ENCODE measurements at regions not wholly inside any gene's neighbourhood (a gene's known extent, or its start where the extent isn't known, plus 50 kb on each side); places are given as distances from the start of the nearest gene placed in this dataset.
"Not testable (repeated sequence)": the region's sequence is repeated elsewhere in the genome, so short reads cannot be mapped to it uniquely, and the experiment has no call there.

- DNase-seq = no peak
Measured at GRCh38 chr7:16369855-16370254, 51.5 kb downstream of the CRPPA start.

DNA sequence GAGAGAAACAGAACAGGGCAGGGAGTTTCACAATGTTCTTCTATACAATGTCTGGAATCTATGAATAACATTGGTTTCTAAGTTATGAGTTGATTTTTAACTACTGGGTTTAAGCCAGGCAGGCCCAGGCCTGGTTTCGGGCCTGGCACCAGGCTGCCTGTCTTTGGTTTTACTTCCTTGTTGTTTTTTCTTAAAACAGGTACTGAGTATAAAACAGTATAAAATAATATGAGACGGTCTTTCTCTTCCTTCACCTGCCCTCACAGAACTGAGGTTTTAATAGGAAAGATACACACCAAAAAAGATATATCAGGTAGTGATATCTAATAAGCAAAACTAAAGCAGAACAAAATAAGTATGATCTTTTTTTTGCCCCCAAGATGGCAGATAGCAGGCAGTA lies 52.0 kb downstream of the CRPPA start:
- DNase-seq = not testable (repeated sequence)

GRCh38 chr7:16368885-16369284 lies 52.5 kb downstream of the CRPPA start:
- no peak for DNase-seq

DNA sequence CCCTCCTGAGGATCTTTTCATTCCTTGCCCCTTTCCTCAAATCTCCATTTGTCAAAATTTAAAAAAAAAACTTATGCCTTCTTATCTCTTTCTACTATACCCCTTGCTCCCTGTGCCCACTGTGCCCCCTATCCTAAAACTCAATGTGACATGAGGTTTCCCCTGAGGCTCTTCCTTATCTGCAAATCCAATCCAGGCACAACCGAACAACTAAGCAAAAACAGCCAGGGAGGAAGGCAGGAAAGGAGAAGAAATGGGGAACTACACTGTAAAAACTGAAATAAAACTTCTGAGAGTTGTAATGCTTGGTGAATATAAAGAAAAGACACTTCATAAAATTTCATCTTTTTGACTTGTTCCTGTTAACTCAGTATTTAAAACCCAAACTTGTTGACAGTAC lies 54.2 kb downstream of the CRPPA start:
- DNase-seq = no peak

DNA sequence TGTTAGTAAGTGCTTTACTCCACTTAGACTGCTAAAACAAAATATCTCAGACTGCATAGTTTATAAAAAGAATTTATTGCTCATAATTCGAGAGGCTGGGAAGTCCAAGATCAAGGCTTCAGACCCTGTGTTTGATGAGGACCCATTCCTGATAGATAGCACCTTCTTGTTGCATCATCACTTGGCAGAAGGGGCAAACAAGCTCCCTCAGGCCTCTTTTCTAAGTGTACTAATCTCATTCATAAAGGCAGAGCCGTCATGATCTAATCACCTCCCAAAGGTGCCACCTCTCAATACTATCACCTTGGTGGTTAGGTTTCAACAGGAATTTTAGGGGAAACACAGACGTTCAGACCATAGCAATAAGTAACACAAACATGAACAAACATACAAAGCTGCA lies 55.4 kb downstream of the CRPPA start:
- no peak for DNase-seq

- no peak for DNase-seq
Measured at GRCh38 chr7:16365177-16365576, 56.2 kb downstream of the CRPPA start.

DNA sequence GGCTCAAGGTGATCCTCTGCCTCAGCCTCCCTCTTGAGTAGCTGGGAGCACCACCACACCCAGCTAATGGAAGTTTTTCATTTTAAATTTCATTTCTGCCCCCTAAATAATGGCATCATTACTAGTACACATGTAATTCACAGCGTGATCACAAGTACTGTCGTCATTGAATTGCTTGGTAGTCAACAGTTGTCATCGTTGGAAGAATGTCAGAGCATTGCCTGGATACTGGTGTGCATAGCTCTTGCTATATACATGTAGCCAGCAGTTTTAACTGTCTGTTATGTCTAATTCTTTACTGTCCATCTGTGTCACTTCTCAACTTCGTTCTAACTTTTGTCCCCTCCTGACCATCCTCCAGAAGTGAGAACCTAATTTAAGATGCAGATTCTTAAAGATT lies 62.1 kb downstream of the CRPPA start:
- no peak for DNase-seq

- no peak for DNase-seq
Measured at GRCh38 chr7:16357921-16358320, 63.4 kb downstream of the CRPPA start.

- DNase-seq = no peak
Measured at GRCh38 chr7:16357474-16357873, 63.9 kb downstream of the CRPPA start.

GRCh38 chr7:16356301-16356958 lies 64.9 kb downstream of the CRPPA start:
- DNase-seq = no peak

DNA sequence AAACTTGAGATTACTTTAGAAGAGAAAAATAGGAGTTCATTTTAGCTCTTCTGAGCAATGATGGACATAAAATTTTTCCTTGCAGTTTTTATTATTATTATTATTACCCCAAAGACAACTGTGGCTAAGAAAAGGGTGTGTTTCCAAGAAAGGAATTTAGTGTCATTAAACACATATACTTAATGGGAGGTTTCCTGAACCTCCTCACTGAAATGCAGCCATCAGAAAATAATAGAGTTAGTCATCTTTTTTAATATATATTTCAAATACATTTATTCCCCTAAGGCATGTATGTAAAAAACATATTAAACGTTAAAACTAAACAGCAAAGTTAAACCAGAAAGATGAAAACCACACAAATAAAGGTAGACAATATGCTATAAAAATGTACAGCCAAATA lies 66.8 kb downstream of the CRPPA start:
- DNase-seq = no peak

- no peak for DNase-seq
Measured at GRCh38 chr7:16353226-16353625, 68.1 kb downstream of the CRPPA start.

- no peak for DNase-seq
Measured at GRCh38 chr7:16350634-16351033, 70.7 kb downstream of the CRPPA start.

GRCh38 chr7:16348251-16348650 lies 73.1 kb downstream of the CRPPA start:
- no peak for DNase-seq

- no peak for DNase-seq
Measured at GRCh38 chr7:16347827-16348192, 73.5 kb downstream of the CRPPA start.

DNA sequence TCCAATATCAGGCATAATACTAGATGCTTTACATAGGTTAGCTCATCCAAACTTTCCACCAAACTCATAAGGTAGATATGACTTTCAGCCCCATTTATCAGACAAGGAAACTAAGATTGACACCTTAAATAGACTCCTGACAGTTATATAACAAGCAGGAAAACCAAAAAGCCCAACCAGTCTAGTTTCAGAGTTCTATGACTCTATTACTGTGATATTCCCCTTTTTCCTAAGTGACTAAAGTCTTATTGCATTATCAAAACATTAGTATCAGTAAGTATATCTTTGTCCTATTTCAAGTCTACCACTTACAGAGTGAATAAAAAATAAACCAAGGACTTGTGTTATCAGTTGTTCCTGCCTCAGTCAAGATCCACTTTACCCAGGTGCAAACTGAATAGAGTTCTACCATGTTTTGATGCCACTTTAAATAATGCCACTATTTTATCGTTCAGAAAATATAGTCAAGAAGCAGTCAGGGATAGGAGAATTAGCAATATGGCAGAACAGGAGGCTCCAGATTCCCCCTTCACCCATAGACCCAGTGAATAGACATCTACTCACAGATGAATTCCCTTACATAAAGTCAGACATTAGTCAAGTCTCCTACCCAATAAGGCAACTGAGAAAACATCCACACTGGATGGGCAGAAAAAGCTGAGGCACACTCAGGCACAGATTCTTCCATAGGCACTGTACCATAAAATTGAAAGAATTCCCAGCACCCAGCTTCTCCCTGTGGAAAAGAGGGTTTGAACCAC lies 74.1 kb downstream of the CRPPA start:
- no peak for DNase-seq

- DNase-seq = no peak
Measured at GRCh38 chr7:16345979-16346958, 75.1 kb downstream of the CRPPA start.

DNA sequence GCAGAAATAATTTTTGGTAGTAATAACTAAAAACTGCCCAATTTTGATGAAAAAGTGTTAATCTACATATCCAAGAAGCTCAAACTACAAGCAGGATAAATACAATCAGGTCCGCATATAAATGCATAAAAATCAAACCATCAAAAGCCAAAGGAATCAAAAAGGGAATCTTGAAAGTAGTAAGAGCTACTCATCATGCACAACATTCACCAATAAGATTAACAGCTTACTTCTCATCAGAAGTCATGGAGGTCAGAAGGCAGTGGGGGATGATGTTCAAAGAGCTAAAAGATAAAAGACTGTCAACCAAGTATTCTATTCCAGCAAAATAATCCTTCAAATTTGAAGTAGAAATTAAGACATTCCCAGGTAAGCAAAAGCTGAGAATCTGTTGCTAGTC lies 76.4 kb downstream of the CRPPA start:
- no peak for DNase-seq

GRCh38 chr7:16343612-16344011 lies 77.7 kb downstream of the CRPPA start:
- DNase-seq = no peak

- no peak for DNase-seq
Measured at GRCh38 chr7:16338065-16338464, 83.3 kb downstream of the CRPPA start.

DNA sequence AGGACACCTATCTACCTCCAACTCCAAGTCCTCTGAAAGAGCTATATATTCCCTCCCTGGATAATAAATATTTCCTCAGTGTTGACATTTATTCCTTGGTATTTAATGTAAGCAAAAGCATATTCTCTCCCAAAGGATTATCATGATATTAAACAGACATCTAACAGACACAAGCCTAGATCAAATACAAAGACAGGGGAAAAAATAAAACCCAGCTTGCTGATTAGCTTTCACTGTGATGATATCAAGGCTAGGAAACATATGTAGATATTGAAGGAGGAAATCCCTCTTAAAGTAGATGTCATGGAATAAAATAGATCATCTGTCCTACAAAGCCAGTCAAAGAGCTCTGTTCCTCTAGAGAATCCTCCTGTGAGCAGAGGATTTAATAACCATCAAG lies 95.2 kb downstream of the CRPPA start:
- no peak for DNase-seq

DNA sequence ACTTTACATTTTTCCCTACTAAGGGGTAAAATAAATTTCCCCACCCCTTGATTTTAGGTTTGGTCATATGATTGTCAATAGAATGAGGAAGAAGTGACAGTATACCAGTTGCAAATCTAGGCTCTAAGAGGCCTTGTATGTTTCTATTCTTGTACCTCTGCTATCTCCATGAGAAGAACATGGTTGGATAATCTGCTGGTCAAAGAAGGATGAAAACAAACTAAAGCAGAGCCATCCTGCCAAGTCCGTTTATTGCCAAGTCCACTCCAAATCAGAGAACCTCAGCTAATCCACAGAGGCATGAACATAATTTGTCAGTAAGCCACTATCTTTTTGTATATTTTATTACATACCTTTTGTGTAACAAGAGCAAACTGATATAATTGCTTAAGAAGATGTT lies 98.0 kb downstream of the CRPPA start:
- DNase-seq = no peak

GRCh38 chr7:16320099-16320660 lies 101.2 kb downstream of the CRPPA start:
- DNase-seq = no peak
